Testis (tissue), 2 donors: ENCODE measurements at regions not wholly inside any gene's neighbourhood (a gene's known extent, or its start where the extent isn't known, plus 50 kb on each side); places are given as distances from the start of the nearest gene placed in this dataset.
A peak's percentile ranks its signal among the peaks of the same experiment; 100 is the strongest.

Experiments
- DNase-seq: peaks from one replicate; pipeline ENCODE4 v3.0.0-alpha.2; 2019
- H3K27ac ChIP-seq, 2 donors: fragments of 200-600 bp; sonication (generic); one replicate each; pipeline ENCODE4 v1.5.1; 2019
- H3K27me3 ChIP-seq: fragments of 200-600 bp; sonication (generic); one replicate; pipeline ENCODE4 v1.5.1; 2019
- H3K36me3 ChIP-seq: fragments of 200-600 bp; sonication (generic); one replicate; pipeline ENCODE4 v1.5.1; 2017; ENCODE audit warnings: low read depth; ENCODE audit errors: missing control alignments
- H3K4me1 ChIP-seq: fragments of 200-600 bp; sonication (generic); one replicate; pipeline ENCODE4 v1.5.1; 2019
- H3K4me3 ChIP-seq, 2 donors: fragments of 200-600 bp; sonication (generic); one replicate each; pipeline ENCODE4 v1.5.1; 2017 to 2019
- H3K9me3 ChIP-seq: fragments of 200-600 bp; sonication (generic); one replicate; pipeline ENCODE4 v1.5.1; 2017
- CTCF ChIP-seq, 3 experiments: fragments of 450-650 bp in 2 of 3; fragments of 200-600 bp in 1 of 3; sonication (generic) in 1 of 3; IDR thresholded peaks; one replicate each; pipeline ENCODE4 v1.5.1; 2016 to 2019; ENCODE audit warnings: antibody characterized with exemption in 3 of 3, mild to moderate bottlenecking in 2 of 3, moderate library complexity in 1 of 3
- POLR2A ChIP-seq: fragments of 450-650 bp; IDR thresholded peaks from one replicate; pipeline ENCODE4 v1.6.1; 2017; ENCODE audit warnings: antibody characterized with exemption, mild to moderate bottlenecking, moderate library complexity
- WGBS, 2 donors: methylation state at CpG; one replicate each; pipeline ENCODE4 v1.1.5; 2018; 5-methylcytosine and 5-hydroxymethylcytosine counted together
- intact Hi-C: fragments of 100-400 bp; cut with DNase I; formaldehyde crosslinking; loops from one replicate; pipeline ENCODE4 v1.15.1; 2023; ENCODE audit warnings: low total_unique reads

- no peak for DNase-seq
- TF ChIP-seq POLR2A = no peak
- no peak for TF ChIP-seq CTCF (IDR thresholded peaks at IDR 0.05)
- WGBS, 2 donors = 63 to 79% methylated on average over 4 of the region's 4 CpGs
Measured at GRCh38 chr3:118813472-118813871, 221.2 kb downstream of the IGSF11 start.

GRCh38 chr3:118817748-118818165 lies 216.9 kb downstream of the IGSF11 start:
- TF ChIP-seq POLR2A = no peak
- TF ChIP-seq CTCF (IDR thresholded peaks at IDR 0.05) = peak; percentile 52 to 79 (median 75)
- no peak overlapping the region for H3K27ac ChIP-seq
- H3K4me3 ChIP-seq = no peak overlapping the region
- H3K9me3 ChIP-seq = no peaks in the 10 kb centered on the region
- 25 to 33% methylated on average over 5 of the region's 5 CpGs for WGBS, 2 donors
- DNase-seq = peak; percentile 79
- H3K4me1 ChIP-seq = no peaks in the 10 kb centered on the region
- H3K27me3 ChIP-seq = no peaks in the 10 kb centered on the region
- no peaks in the 10 kb centered on the region for H3K36me3 ChIP-seq
- intact Hi-C loops = no loop called here

More at GRCh38 chr3:118813472-118813871, 221.2 kb downstream of the IGSF11 start:
- intact Hi-C loops = no loop called here
- H3K27ac ChIP-seq = no peak overlapping the region
- no peaks in the 10 kb centered on the region for H3K27me3 ChIP-seq
- H3K4me3 ChIP-seq = no peak overlapping the region
- no peaks in the 10 kb centered on the region for H3K36me3 ChIP-seq
- no peaks in the 10 kb centered on the region for H3K4me1 ChIP-seq
- H3K9me3 ChIP-seq = no peaks in the 10 kb centered on the region

GRCh38 chr3:118818386-118818785 lies 216.3 kb downstream of the IGSF11 start:
- no peak overlapping the region for H3K27ac ChIP-seq
- WGBS, 2 donors = 81 to 84% methylated on average over 2 of the region's 2 CpGs

DNA sequence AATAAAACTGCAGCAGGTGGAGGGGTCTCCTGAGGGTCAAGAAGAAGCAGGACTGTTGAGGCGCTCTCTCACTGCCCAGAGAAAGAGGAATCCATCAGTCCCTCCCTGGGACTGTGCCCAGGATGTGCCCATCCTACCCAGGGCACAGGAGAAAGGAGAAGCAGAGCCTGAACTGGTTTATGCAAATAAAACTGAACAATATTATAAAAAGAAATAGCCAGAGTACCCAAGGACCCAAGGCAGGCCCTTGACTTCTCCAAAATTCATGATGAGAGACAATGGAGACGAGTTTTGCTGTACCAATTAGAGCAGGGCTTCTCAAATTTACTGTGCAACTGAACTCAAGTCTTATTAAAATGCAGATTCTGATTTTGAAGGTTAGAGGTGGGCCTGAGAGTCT lies 211.0 kb downstream of the IGSF11 start:
- WGBS, 2 donors = 84 to 89% methylated on average over 2 of the region's 2 CpGs
- TF ChIP-seq CTCF (IDR thresholded peaks at IDR 0.05) = no peak
- no peak for TF ChIP-seq POLR2A
- Histone ChIP-seq H3K4me3 (no peak overlapping the region), H3K27me3 (no peaks in the 10 kb centered on the region), H3K27ac (no peak overlapping the region), H3K4me1 (no peaks in the 10 kb centered on the region), H3K9me3 (no peaks in the 10 kb centered on the region), H3K36me3 (no peaks in the 10 kb centered on the region)
- no peak for DNase-seq
- intact Hi-C loops = no loop called here

More at GRCh38 chr3:118818386-118818785, 216.3 kb downstream of the IGSF11 start:
- H3K36me3 ChIP-seq = no peaks in the 10 kb centered on the region
- intact Hi-C loops = no loop called here
- no peak overlapping the region for H3K4me3 ChIP-seq
- TF ChIP-seq CTCF (IDR thresholded peaks at IDR 0.05) = no peak
- H3K27me3 ChIP-seq = no peaks in the 10 kb centered on the region
- no peaks in the 10 kb centered on the region for H3K9me3 ChIP-seq
- no peak for DNase-seq
- H3K4me1 ChIP-seq = no peaks in the 10 kb centered on the region

GRCh38 chr3:118827446-118827845 lies 207.2 kb downstream of the IGSF11 start:
- no peak for DNase-seq
- no peaks in the 10 kb centered on the region for H3K36me3 ChIP-seq
- no peak overlapping the region for H3K4me3 ChIP-seq
- H3K9me3 ChIP-seq = no peaks in the 10 kb centered on the region
- no peak overlapping the region for H3K27ac ChIP-seq
- no peak for TF ChIP-seq CTCF (IDR thresholded peaks at IDR 0.05)
- TF ChIP-seq POLR2A = no peak
- no peaks in the 10 kb centered on the region for H3K4me1 ChIP-seq
- H3K27me3 ChIP-seq = no peaks in the 10 kb centered on the region
- 83 to 91% methylated on average over 3 of the region's 3 CpGs for WGBS, 2 donors
- intact Hi-C loops = no loop called here
